ENCODE measurements at regions not wholly inside any gene's neighbourhood (a gene's known extent, or its start where the extent isn't known, plus 50 kb on each side); places are given as distances from the start of the nearest gene placed in this dataset.

GRCh38 chr6:137958811-137959565 lies 91.9 kb downstream of the TNFAIP3 start:
- Histone ChIP-seq H3K4me1 (ENCODE audit: control insufficient read depth in 3 of 3, insufficient read depth in 2 of 3, low read depth in 1 of 3, low read length in 2 of 3) (no peaks in the 10 kb centered on the region), H3K27me3 (ENCODE audit: control insufficient read depth in 3 of 3, insufficient read depth in 3 of 3, low read length in 3 of 3) (no peaks in the 10 kb centered on the region), H3K36me3 (ENCODE audit: control insufficient read depth in 3 of 3, insufficient read depth in 2 of 3, low read depth in 1 of 3, low read length in 3 of 3) (no peaks in the 10 kb centered on the region), H3K27ac (ENCODE audit: low read depth in 1 of 3, low read length in 2 of 3) (no peak overlapping the region), H3K4me3 (ENCODE audit: low read depth in 1 of 3, low read length in 3 of 3) (no peak overlapping the region), H3K9me3 (ENCODE audit: control insufficient read depth in 2 of 2, insufficient read depth in 1 of 2, low read depth in 1 of 2, low read length in 1 of 2) (peaks cover 0 to 8% of the 10 kb centered on the region in 2 donors)
- DNase-seq (no peak), FAIRE-seq (no peak)
- 85 to 92% (median 87%) methylated on average over 5 of the region's 5 CpGs for WGBS, 3 donors

GRCh38 chr6:137962725-137963124 lies 95.7 kb downstream of the TNFAIP3 start:
- H3K9me3 ChIP-seq (ENCODE audit: control insufficient read depth in 2 of 2, insufficient read depth in 1 of 2, low read depth in 1 of 2, low read length in 1 of 2): peaks cover 1 to 8% of the 10 kb centered on the region in 2 donors
- H3K4me3 ChIP-seq (ENCODE audit: low read depth in 1 of 3, low read length in 3 of 3): no peak overlapping the region
- DNase-seq (no peak), FAIRE-seq (no peak)
- H3K36me3 ChIP-seq (ENCODE audit: control insufficient read depth in 3 of 3, insufficient read depth in 2 of 3, low read depth in 1 of 3, low read length in 3 of 3): no peaks in the 10 kb centered on the region
- WGBS, 3 donors: 80 to 90% (median 88%) methylated on average over 3 of the region's 3 CpGs
- H3K27me3 ChIP-seq (ENCODE audit: control insufficient read depth in 3 of 3, insufficient read depth in 3 of 3, low read length in 3 of 3): no peaks in the 10 kb centered on the region
- peaks cover 0 to under 1% (median 0%) of the 10 kb centered on the region in 3 donors for H3K4me1 ChIP-seq (ENCODE audit: control insufficient read depth in 3 of 3, insufficient read depth in 2 of 3, low read depth in 1 of 3, low read length in 2 of 3)
- no peak overlapping the region for H3K27ac ChIP-seq (ENCODE audit: low read depth in 1 of 3, low read length in 2 of 3)

GRCh38 chr6:137964876-137965275 lies 97.8 kb downstream of the TNFAIP3 start:
- 58 to 69% (median 61%) methylated on average over 4 of the region's 4 CpGs for WGBS, 3 donors
- no peaks in the 10 kb centered on the region for H3K27me3 ChIP-seq (ENCODE audit: control insufficient read depth in 3 of 3, insufficient read depth in 3 of 3, low read length in 3 of 3)
- H3K27ac ChIP-seq (ENCODE audit: low read depth in 1 of 3, low read length in 2 of 3): no peak overlapping the region
- peaks cover 1 to 7% of the 10 kb centered on the region in 2 donors for H3K9me3 ChIP-seq (ENCODE audit: control insufficient read depth in 2 of 2, insufficient read depth in 1 of 2, low read depth in 1 of 2, low read length in 1 of 2)
- H3K36me3 ChIP-seq (ENCODE audit: control insufficient read depth in 3 of 3, insufficient read depth in 2 of 3, low read depth in 1 of 3, low read length in 3 of 3): no peaks in the 10 kb centered on the region
- peaks cover 0 to 3% (median 0%) of the 10 kb centered on the region in 3 donors for H3K4me1 ChIP-seq (ENCODE audit: control insufficient read depth in 3 of 3, insufficient read depth in 2 of 3, low read depth in 1 of 3, low read length in 2 of 3)
- FAIRE-seq (no peak), DNase-seq (no peak)
- no peak overlapping the region for H3K4me3 ChIP-seq (ENCODE audit: low read depth in 1 of 3, low read length in 3 of 3)

- 83 to 89% (median 86%) methylated on average over 5 of the region's 5 CpGs for WGBS, 3 donors
- Histone ChIP-seq H3K27ac (ENCODE audit: low read depth in 1 of 3, low read length in 2 of 3) (peak overlapping the region in 1 of 3 donors; percentile 48), H3K9me3 (ENCODE audit: control insufficient read depth in 2 of 2, insufficient read depth in 1 of 2, low read depth in 1 of 2, low read length in 1 of 2) (peaks cover 0 to 1% of the 10 kb centered on the region in 2 donors), H3K4me3 (ENCODE audit: low read depth in 1 of 3, low read length in 3 of 3) (no peak overlapping the region), H3K4me1 (ENCODE audit: control insufficient read depth in 3 of 3, insufficient read depth in 2 of 3, low read depth in 1 of 3, low read length in 2 of 3) (peaks cover 0 to 3% (median 0%) of the 10 kb centered on the region in 3 donors), H3K36me3 (ENCODE audit: control insufficient read depth in 3 of 3, insufficient read depth in 2 of 3, low read depth in 1 of 3, low read length in 3 of 3) (no peaks in the 10 kb centered on the region), H3K27me3 (ENCODE audit: control insufficient read depth in 3 of 3, insufficient read depth in 3 of 3, low read length in 3 of 3) (no peaks in the 10 kb centered on the region)
- FAIRE-seq (no peak), DNase-seq (no peak)
These were observed 100.8 kb downstream of the TNFAIP3 start for GRCh38 chr6:137967689-137968454.

GRCh38 chr6:137968455-137968804 lies 101.4 kb downstream of the TNFAIP3 start:
- 86 to 92% (median 90%) methylated on average over 5 of the region's 5 CpGs for WGBS, 3 donors
- Histone ChIP-seq H3K4me1 (ENCODE audit: control insufficient read depth in 3 of 3, insufficient read depth in 2 of 3, low read depth in 1 of 3, low read length in 2 of 3) (peaks cover 0 to 3% (median 0%) of the 10 kb centered on the region in 3 donors), H3K9me3 (ENCODE audit: control insufficient read depth in 2 of 2, insufficient read depth in 1 of 2, low read depth in 1 of 2, low read length in 1 of 2) (peaks cover 0 to 1% of the 10 kb centered on the region in 2 donors), H3K27ac (ENCODE audit: low read depth in 1 of 3, low read length in 2 of 3) (peak overlapping the region in 1 of 3 donors; percentile 48), H3K27me3 (ENCODE audit: control insufficient read depth in 3 of 3, insufficient read depth in 3 of 3, low read length in 3 of 3) (no peaks in the 10 kb centered on the region), H3K4me3 (ENCODE audit: low read depth in 1 of 3, low read length in 3 of 3) (no peak overlapping the region), H3K36me3 (ENCODE audit: control insufficient read depth in 3 of 3, insufficient read depth in 2 of 3, low read depth in 1 of 3, low read length in 3 of 3) (no peaks in the 10 kb centered on the region)
- no peak for DNase-seq
- no peak for FAIRE-seq

GRCh38 chr6:137968901-137969300 lies 101.8 kb downstream of the TNFAIP3 start:
- no peak overlapping the region for H3K4me3 ChIP-seq (ENCODE audit: low read depth in 1 of 3, low read length in 3 of 3)
- H3K27me3 ChIP-seq (ENCODE audit: control insufficient read depth in 3 of 3, insufficient read depth in 3 of 3, low read length in 3 of 3): no peaks in the 10 kb centered on the region
- no peak for FAIRE-seq
- H3K9me3 ChIP-seq (ENCODE audit: control insufficient read depth in 2 of 2, insufficient read depth in 1 of 2, low read depth in 1 of 2, low read length in 1 of 2): peaks cover 0 to 1% of the 10 kb centered on the region in 2 donors
- no peaks in the 10 kb centered on the region for H3K36me3 ChIP-seq (ENCODE audit: control insufficient read depth in 3 of 3, insufficient read depth in 2 of 3, low read depth in 1 of 3, low read length in 3 of 3)
- peaks cover 0 to 3% (median 0%) of the 10 kb centered on the region in 3 donors for H3K4me1 ChIP-seq (ENCODE audit: control insufficient read depth in 3 of 3, insufficient read depth in 2 of 3, low read depth in 1 of 3, low read length in 2 of 3)
- DNase-seq: peak in 1 of 2 donors; percentile 32
- H3K27ac ChIP-seq (ENCODE audit: low read depth in 1 of 3, low read length in 2 of 3): no peak overlapping the region
- 27 to 46% (median 38%) methylated on average over 1 of the region's 1 CpG for WGBS, 3 donors

- Histone ChIP-seq H3K27ac (ENCODE audit: low read depth in 1 of 3, low read length in 2 of 3) (no peak overlapping the region), H3K9me3 (ENCODE audit: control insufficient read depth in 2 of 2, insufficient read depth in 1 of 2, low read depth in 1 of 2, low read length in 1 of 2) (no peaks in the 10 kb centered on the region), H3K4me3 (ENCODE audit: low read depth in 1 of 3, low read length in 3 of 3) (no peak overlapping the region), H3K27me3 (ENCODE audit: control insufficient read depth in 3 of 3, insufficient read depth in 3 of 3, low read length in 3 of 3) (no peaks in the 10 kb centered on the region), H3K36me3 (ENCODE audit: control insufficient read depth in 3 of 3, insufficient read depth in 2 of 3, low read depth in 1 of 3, low read length in 3 of 3) (no peaks in the 10 kb centered on the region), H3K4me1 (ENCODE audit: control insufficient read depth in 3 of 3, insufficient read depth in 2 of 3, low read depth in 1 of 3, low read length in 2 of 3) (peaks cover 0 to 3% (median 0%) of the 10 kb centered on the region in 3 donors)
- FAIRE-seq: no peak
- no peak for DNase-seq
These were observed 102.8 kb downstream of the TNFAIP3 start for GRCh38 chr6:137969874-137970273.

GRCh38 chr6:137970368-137970767 lies 103.3 kb downstream of the TNFAIP3 start:
- Histone ChIP-seq H3K4me3 (ENCODE audit: low read depth in 1 of 3, low read length in 3 of 3) (no peak overlapping the region), H3K27ac (ENCODE audit: low read depth in 1 of 3, low read length in 2 of 3) (no peak overlapping the region), H3K27me3 (ENCODE audit: control insufficient read depth in 3 of 3, insufficient read depth in 3 of 3, low read length in 3 of 3) (no peaks in the 10 kb centered on the region), H3K4me1 (ENCODE audit: control insufficient read depth in 3 of 3, insufficient read depth in 2 of 3, low read depth in 1 of 3, low read length in 2 of 3) (peaks cover 0 to 3% (median 0%) of the 10 kb centered on the region in 3 donors), H3K36me3 (ENCODE audit: control insufficient read depth in 3 of 3, insufficient read depth in 2 of 3, low read depth in 1 of 3, low read length in 3 of 3) (no peaks in the 10 kb centered on the region), H3K9me3 (ENCODE audit: control insufficient read depth in 2 of 2, insufficient read depth in 1 of 2, low read depth in 1 of 2, low read length in 1 of 2) (no peaks in the 10 kb centered on the region)
- WGBS, 3 donors: 69 to 85% (median 71%) methylated on average over 4 of the region's 4 CpGs
- DNase-seq (no peak), FAIRE-seq (no peak)
